Testis (tissue), 2 donors: ENCODE measurements at regions not wholly inside any gene's neighbourhood (a gene's known extent, or its start where the extent isn't known, plus 50 kb on each side); places are given as distances from the start of the nearest gene placed in this dataset.
A peak's percentile ranks its signal among the peaks of the same experiment; 100 is the strongest.

ENCODE experiments used
- POLR2A ChIP-seq: fragments of 450-650 bp; IDR thresholded peaks from one replicate; pipeline ENCODE4 v1.6.1; 2017; ENCODE audit warnings: antibody characterized with exemption, mild to moderate bottlenecking, moderate library complexity
- TF ChIP-seq, protein P1 (sequence below), 3 experiments: fragments of 450-650 bp in 2 of 3; fragments of 200-600 bp in 1 of 3; sonication (generic) in 1 of 3; IDR thresholded peaks; one replicate each; pipeline ENCODE4 v1.5.1; 2016 to 2019; ENCODE audit warnings: antibody characterized with exemption in 3 of 3, mild to moderate bottlenecking in 2 of 3, moderate library complexity in 1 of 3

DNA sequence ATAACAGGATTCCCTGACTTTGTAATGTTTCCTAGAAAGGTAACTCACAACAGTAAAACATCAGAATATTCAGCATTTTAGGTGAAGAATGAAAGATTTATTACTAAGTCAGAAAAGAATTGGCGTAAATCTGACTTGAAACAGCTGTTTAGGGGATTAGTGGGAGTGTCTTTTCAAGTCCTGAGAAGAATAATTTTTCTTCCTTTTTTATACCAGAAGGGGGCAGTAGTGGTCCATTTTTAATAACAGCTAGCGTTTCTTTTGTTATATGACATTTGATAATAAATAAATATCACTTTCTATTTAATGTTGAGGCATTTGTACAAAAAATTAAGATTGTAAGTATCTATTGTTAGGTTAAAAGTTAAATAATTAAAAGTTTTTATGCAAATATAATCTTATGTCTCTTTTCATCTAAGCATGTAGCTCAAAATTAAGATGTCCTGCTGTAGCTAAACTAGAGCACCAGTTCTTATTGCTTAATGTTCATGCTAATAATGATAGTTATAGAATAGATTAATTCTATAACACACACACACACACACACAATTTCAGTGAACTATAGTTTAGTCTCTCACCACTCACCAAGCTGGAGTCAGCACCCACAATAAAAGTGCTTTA, 258.7 kb upstream of the ARRDC3 start:
- TF ChIP-seq, protein P1, sequence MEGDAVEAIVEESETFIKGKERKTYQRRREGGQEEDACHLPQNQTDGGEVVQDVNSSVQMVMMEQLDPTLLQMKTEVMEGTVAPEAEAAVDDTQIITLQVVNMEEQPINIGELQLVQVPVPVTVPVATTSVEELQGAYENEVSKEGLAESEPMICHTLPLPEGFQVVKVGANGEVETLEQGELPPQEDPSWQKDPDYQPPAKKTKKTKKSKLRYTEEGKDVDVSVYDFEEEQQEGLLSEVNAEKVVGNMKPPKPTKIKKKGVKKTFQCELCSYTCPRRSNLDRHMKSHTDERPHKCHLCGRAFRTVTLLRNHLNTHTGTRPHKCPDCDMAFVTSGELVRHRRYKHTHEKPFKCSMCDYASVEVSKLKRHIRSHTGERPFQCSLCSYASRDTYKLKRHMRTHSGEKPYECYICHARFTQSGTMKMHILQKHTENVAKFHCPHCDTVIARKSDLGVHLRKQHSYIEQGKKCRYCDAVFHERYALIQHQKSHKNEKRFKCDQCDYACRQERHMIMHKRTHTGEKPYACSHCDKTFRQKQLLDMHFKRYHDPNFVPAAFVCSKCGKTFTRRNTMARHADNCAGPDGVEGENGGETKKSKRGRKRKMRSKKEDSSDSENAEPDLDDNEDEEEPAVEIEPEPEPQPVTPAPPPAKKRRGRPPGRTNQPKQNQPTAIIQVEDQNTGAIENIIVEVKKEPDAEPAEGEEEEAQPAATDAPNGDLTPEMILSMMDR (IDR thresholded peaks at IDR 0.05) = peak; percentile 14 to 77 (median 35)
- TF ChIP-seq POLR2A = no peak
